Epithelial cell of prostate (primary cell): ENCODE measurements at regions not wholly inside any gene's neighbourhood (a gene's known extent, or its start where the extent isn't known, plus 50 kb on each side); places are given as distances from the start of the nearest gene placed in this dataset.

ENCODE experiments used
- DNase-seq: peaks from one replicate; pipeline ENCODE4 v3.0.0-alpha.2; 2011; ENCODE audit warnings: low read depth, low spot score
- H3K27ac ChIP-seq: fragments of 450-650 bp; 2 replicates; pipeline ENCODE4 v1.5.1; 2017; ENCODE audit warnings: mild to moderate bottlenecking

DNA sequence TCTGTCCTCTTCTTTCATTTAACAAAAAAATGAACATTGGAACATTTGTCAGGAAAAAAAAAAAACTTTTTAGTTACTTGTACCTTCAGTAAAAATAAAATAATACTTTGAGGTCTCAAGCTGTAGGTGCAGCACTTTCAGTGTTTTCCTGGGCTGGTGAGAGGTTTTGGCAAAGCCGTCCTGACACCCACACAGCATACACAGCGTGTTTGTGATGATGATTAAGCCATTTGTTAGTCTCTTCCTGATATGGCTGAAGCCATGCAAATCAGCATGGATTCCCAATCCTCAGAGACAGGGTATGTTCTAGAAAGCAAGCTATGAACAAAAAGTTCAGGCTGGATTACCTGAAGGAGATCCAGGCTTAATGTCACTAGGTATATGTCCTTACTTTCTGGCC, 236.8 kb downstream of the ZNF516 start:
- no peak overlapping the region for H3K27ac ChIP-seq
- DNase-seq, result peak; percentile 12

DNA sequence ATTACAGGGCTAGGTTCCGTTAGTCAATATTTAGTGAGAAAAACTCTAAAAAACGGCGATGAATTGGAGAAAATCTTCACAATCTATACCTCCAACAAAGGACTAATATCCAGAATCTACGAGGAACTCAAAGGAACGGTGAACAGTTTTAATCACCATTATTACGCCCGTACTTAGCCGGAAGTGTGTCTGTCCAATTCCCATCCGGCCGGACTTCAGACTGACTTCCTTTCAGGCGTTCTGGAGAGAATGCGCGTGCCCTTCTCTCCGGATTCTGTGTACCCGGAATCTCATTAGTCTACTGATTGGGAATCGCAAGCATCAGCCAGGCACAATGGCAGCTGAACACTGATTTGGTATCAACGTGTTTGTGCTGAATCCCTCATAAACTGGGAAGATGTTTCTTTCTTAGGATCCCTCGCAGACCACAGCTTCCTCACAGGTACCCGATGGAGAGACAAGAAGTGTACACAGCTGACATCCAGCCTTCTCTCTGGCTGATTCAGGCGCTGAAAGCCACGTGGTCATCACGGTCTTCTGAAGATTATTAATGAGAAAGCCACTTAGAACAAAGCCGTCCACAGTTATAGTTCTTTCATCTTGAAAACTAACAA, 239.9 kb downstream of the ZNF516 start:
- DNase-seq, result no peak
- H3K27ac ChIP-seq, result no peak overlapping the region

DNA sequence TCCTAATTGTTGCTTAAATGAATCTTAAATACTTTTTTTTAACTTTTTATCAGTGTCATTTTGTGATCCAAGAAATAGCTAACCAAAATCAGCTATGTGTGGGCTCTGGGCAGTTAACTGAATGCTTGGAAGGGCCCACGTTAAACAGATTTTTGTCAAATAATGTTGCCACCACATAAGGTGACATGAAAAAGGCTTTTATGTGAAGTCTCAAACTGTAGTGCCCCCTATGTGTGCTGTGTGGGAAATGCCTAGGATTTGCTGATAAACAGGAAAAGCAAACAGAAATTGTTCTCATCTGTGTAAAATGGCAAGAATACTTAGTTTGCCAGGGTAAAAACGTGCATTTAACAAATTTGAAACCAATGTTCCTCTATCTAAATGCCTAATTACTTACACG, 242.2 kb downstream of the ZNF516 start:
- H3K27ac ChIP-seq, result no peak overlapping the region
- no peak for DNase-seq

DNA sequence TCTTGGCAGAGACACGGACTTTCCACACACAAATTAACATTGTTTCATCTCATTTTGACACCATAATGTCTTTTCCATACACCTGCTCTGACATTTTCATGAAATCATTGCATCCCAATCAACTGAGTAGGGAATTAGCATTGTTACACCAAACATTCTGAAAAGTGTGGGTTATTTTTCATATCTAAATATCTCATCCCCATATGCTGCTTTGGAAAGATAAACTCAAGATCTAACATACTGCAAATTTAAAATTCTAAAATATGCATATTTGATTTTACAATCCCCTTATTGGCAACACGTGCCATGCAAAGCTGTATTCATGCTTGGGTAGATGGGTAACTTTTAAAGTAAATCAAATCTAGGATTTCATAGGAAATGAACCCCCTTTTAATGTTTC, 242.9 kb downstream of the ZNF516 start:
- DNase-seq, result no peak
- H3K27ac ChIP-seq, result no peak overlapping the region

DNA sequence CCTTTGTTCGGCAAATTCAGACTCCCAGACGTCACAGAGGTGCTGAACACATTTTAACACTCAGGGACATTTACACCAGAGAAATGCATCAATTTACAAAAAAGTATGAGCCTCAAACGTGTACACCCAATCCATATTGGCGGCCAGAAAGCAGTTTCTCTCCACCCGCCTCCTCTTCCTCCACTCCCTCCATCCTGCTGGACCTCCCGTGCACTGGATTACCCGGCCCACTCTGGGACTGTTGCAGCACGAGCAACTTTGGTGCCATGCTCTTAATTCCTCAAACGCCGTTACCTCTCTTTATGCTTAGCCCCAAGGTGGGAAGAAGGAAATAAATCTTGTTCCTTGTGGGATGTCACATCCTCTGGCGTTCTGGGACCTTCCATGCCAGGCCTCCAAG, 243.4 kb downstream of the ZNF516 start:
- DNase-seq, result no peak
- no peak overlapping the region for H3K27ac ChIP-seq

DNA sequence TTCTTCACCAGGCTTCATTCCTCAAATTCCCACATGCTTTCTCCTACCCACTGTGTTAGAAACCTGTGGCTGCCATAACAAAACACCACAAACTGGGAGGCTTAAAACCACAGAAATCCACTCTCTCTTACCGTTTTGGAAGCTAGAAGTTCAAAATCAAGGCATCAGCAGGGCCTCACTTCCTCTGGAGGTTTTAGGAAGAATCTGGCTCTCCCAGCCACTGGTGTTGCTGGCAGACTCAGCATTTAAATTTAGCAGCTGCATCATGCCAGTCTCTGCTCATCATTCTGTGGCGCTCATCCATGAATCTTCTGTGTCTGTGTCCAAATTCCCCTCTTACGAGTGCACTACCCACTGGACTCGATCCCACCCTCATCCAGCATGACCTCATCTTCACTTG, 248.5 kb downstream of the ZNF516 start:
- no peak for DNase-seq

DNA sequence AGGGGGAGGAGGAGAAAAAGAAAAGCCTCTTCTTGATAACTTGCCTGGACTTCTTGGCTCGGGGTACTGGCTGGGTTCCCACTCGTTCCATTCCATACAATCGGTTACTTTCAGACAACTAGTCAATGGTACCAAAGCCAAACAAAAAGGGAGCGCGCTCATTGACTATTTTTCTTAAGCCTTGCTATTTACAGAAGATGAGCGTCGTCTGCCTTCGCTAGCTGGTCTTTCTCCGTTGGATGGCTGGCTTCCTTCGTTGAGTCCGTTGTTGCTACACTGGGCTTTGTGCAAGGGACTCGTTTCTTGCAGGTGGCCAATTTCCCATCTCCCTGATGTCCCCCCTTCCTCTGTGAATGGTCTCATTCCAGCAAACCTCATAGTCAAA, 260.4 kb downstream of the ZNF516 start:
- no peak overlapping the region for H3K27ac ChIP-seq
- no peak for DNase-seq

More for the DNA sequence above, 248.5 kb downstream of the ZNF516 start:
- H3K27ac ChIP-seq, result no peak overlapping the region

DNA sequence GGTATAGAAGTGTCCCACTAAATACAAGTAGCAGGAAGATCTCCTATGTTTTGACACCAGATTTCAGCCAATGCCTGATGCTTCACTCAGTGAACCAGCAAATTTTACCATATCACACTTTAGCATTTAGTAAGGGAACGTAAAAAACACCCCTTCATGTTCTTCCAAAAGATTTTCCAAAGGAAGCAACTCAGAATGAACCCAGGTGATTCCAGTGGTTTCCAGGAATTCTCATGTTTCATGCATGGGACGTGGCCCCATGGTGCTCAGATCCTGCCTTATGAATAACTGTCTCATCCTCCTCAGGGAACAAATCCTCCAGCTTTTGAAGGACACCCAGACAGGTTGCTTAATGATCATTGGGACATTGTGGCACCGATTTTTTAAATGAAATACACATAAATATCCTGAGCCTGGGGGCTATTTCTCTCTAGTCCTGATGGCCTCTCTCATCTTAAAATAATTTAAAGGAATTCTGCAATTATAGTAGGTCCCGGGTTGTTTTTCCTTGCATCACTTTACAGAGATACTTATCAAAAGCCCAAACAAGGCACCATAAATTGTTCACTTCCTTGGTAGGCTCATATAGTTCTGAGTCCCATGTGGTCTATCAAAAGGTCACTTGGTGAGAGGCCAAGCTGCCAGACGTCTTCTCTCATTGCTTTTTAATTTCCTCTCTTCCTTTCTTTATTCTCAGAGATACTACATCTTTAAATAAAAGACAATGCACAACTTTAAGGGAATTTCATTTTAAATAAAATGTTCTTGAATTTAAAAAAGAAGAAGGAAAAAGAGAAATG, 261.0 kb downstream of the ZNF516 start:
- no peak for DNase-seq

DNA sequence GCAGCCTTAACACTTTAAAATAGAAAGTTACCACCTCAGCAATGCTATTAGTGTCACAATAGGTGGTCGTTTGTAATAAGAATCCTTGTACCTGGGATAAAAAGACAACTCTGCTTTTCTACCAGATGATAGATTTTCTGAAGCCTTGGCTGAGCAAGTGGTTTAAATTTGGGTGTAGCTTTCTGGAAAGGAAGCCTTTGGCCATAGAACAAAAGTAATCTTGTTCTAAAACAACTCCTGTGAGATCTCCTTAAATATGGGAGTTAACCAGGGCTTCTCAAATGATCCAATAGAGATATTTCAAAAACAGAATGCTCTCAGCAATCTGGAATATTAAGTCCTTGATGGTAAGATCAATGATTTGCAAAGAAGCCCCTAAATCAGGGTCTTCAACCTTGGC, 261.6 kb downstream of the ZNF516 start:
- no peak overlapping the region for H3K27ac ChIP-seq

More for the DNA sequence above, 261.0 kb downstream of the ZNF516 start:
- no peak overlapping the region for H3K27ac ChIP-seq

DNA sequence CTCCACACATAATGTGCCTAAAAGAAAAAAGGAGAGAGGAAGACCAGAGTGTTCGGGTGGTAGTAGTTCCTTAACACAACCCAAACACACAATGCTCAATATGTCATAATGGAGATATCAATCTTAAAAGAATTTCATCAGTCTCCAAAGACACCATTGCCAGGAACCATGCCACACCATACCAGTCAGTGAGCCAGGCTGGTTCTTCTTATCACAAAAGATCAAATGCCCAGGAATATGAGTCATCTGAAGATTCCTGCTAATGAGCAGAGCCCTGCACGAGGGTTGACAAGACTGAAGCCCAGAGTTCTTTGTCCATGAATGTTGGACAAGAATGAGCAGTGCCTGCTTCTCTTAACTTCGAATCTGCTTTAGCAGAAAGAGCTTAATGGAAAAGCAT, 262.3 kb downstream of the ZNF516 start:
- DNase-seq, result no peak
- H3K27ac ChIP-seq, result no peak overlapping the region

More for the DNA sequence above, 261.6 kb downstream of the ZNF516 start:
- no peak for DNase-seq

DNA sequence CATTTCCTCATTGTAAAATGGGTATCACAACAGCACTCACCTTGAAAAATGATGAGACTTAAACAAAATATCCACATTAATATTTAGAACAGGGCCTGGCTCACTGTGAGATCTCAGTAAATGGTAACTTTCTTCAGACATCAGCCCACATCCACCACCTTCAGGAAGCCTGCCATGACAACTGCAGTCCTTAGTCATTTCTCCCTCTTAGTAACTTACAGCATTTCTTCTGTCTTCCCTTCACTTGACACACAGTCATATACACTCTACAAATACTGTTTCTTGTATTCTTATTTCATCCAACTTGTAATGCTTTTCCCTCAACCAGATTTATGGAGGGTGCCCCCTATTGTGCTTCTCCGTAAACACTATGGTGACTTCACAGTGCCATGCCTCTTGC, 263.0 kb downstream of the ZNF516 start:
- no peak for DNase-seq
- no peak overlapping the region for H3K27ac ChIP-seq

DNA sequence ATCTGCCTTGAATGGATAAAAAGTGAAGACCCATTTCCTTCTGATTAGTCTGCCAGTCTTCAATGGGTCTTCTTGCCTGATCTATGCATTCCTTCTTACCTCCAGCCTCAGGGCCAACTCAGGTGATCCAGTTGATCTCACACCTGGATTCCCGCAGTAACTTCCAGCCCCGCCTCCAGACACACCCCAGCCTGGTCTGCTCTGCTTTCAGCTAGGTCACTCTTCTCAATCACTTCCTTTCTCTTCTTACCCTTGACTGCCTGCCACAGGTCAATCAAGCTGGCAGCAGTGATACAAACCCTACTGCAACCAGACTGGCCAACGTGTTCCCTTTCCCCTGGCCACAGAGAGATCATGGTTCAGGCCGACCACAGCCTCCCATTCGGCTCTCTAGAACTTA, 263.6 kb downstream of the ZNF516 start:
- H3K27ac ChIP-seq, result no peak overlapping the region
- no peak for DNase-seq

DNA sequence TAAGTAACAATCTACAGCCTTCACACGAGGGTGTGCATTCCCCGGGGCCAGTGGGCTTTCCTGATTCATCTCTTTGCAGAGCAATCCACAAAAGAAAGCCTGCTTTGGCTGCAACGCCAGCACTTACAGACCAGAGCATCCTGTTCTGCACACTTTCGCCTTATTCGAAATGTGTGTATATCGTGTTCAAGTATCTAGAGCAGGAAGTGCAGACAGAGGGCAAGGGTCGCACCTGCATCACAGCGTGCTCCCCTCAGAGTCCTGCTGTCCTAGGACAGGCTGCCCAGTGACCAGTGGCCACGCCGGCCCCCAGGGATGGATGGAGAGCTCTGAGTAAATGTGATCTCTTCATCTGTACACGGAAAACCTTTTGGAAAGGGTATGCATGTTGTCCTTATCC, 264.3 kb downstream of the ZNF516 start:
- DNase-seq, result no peak
- H3K27ac ChIP-seq, result no peak overlapping the region

DNA sequence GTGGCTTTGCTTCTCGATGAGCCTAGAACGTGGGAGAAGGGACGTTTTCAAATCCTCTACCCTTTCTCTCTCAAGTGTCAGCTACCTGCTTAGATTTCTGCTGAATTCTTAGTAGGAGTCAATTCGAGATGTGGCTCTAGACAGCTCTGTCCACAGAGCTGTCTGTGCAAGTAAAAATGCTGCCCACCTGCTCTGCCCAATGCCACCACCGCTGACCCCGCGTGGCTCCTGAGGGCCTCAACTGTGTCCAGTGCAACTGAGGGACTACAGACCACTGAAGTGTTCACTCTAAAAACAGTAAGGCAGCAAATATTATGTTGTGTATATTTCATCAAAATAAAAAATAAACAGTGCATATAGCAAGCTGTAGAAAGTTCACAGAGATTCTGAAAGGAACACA, 266.3 kb downstream of the ZNF516 start:
- no peak overlapping the region for H3K27ac ChIP-seq
- DNase-seq, result no peak

DNA sequence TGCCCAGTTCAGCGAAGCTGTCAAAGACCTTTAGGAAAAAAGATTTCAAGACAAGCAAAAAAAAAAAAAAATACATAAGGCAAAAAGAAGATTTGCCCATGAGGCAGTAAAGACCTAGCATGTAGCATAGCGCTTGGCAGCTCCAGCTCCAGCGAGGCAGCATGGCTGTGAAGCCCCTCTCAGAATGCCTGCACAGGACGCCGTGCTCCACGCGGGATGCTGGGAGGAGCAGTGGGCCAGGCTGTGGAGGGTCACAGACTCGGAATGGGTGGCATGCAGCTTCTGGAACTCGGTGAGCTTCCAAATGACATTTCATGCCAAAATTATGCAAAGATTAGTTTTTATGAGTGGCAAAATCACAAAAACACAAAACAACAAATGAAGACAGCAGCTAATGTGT, 267.3 kb downstream of the ZNF516 start:
- H3K27ac ChIP-seq, result no peak overlapping the region
- no peak for DNase-seq

DNA sequence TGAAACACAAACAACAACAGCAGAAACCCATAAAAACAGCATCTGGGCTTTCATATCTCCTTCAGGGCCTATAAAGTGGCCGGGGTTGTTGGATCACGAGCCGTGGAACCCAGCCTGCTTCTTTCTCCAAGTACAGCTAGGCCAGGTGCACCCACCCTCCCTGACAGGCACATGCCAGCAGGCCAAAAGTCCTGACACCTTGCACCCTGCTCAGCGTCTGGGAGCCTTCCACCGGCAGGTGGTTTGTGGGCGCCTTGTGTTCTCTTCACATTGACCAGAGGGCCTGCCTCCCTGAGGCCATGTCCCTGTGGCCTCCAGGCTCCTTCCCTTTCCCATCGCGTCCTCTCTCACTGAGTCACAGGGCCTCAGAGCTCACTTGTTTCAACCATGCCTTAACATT, 271.6 kb downstream of the ZNF516 start:
- no peak for DNase-seq
- H3K27ac ChIP-seq, result no peak overlapping the region

DNA sequence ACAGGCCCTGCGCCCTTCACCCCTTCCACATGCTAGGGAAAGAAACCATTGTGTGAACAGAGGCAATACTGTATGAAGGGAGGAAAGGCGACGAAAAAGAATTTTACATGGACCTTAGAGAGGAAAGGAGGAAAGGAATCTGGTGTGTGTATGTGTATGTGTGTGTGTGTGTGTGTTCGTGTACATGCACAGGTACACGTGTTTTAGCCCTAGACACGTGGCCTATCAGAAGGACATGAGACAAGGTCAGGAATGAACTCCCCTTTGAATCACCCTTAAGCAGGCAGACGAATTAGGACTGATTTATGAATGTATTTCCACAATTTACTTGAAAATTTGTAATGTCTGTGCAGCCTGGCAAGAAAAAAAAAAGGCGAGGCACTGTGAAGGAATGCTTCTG, 276.0 kb downstream of the ZNF516 start:
- DNase-seq, result no peak

DNA sequence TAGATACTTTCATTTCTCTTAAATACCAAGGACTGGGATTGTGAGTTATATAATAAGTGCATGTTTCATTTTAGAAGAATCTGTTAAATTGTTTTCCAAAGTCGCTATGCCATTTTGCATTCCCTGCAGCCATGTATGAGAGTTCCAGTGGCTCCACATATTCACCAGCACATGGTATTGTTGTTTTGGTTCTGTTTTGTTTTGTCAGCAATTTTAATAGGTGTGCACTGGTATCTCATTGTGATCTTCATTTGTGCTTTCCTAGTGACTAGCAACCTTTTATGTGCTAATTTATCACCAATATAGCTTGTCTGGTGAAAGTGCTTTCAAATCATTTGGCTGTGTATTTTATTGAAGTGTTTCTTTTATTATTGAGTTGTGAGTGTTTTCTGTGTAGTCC, 278.9 kb downstream of the ZNF516 start:
- H3K27ac ChIP-seq, result no peak overlapping the region
- DNase-seq, result no peak

More for the DNA sequence above, 276.0 kb downstream of the ZNF516 start:
- H3K27ac ChIP-seq, result no peak overlapping the region

DNA sequence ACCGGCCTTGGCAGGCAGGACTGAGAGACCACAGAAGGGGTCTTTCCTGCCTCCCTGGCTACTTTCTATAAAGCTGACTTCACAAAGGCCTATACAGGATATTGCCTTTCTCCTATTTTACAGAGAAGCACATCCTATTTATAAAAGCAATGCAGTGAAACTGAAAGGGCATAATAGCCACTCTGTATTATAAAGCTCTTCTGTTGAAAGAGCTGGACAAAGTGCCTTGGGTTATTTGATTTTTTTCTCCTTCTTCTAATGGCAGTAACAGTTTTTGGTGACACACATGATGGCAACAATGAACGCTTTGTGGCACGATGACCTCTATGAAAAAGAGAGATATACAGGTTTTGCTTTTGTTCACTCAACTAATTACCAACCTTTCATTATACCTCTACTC, 281.1 kb downstream of the ZNF516 start:
- H3K27ac ChIP-seq, result no peak overlapping the region
- no peak for DNase-seq

DNA sequence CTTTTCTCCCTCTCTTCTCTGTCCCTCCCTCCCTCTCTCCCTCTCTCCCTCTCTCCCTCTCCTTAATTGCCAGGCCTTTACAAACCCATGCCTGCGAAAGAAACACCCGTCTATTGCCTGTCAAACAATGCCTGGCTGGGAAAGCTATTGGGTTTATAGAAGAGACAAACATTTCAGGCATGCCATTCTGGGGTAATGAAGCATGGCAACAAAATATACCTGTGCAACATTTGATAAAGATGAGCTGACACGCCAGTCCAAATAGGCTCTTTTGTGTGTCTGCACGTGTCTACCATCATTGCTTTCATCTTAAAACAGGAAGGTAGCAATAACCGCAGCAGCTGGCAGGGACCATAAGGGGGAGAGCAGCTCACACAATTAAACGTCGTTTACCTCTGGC, 282.1 kb downstream of the ZNF516 start:
- DNase-seq, result no peak
- H3K27ac ChIP-seq, result no peak overlapping the region

DNA sequence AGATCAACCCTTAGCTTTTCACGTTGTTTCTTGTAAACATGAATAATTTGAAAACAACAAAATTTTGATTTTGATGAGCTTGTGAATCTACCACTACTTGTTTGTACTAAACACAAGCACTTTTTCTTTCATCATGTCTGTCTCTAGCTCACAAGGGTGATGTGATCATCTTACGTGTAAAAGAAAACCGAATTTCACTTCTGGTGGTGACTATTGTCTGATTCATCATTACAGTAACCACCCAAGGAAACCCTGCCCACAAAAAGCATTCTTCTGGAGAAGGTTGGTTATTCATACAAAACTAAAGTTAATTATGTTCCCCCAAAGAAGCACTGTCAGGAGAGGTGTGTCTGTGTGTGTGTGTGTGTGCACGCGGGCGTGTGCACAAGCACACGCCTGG, 285.4 kb downstream of the ZNF516 start:
- peak; percentile 5 for DNase-seq

DNA sequence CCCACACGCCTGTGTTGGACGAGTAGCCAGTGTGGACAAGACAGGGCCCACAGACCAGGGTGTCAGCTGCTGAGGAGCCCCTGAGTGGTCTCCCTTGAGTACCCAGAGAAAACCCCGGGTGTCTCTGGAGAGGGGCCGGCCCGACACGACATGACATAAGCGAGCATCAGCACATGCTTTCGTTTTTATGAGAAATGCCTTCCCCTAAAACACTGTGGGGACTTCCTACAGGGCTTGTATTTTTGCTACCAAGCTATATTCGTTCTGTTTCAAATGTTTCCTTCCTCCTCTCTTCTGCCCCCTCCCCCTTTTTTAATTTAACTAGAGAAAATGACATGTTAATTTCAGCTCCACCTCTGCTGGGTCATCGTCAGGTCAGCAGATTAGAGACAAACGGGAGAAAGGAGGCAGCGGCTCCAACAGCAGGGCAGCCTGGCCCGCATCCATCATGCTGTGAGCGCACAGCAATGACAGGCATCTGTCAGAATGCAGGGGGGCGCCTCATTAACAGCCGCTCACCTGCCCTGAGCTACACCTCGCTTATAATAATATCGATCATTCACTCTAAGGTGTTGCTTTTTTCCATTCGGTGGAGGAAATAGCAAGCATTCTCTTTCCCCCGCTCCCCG, 286.2 kb downstream of the ZNF516 start:
- no peak for DNase-seq
- no peak overlapping the region for H3K27ac ChIP-seq

More for the DNA sequence above, 285.4 kb downstream of the ZNF516 start:
- peak overlapping the region; percentile 35 for H3K27ac ChIP-seq
